ENCODE measurements at regions not wholly inside any gene's neighbourhood (a gene's known extent, or its start where the extent isn't known, plus 50 kb on each side); places are given as distances from the start of the nearest gene placed in this dataset.

DNA sequence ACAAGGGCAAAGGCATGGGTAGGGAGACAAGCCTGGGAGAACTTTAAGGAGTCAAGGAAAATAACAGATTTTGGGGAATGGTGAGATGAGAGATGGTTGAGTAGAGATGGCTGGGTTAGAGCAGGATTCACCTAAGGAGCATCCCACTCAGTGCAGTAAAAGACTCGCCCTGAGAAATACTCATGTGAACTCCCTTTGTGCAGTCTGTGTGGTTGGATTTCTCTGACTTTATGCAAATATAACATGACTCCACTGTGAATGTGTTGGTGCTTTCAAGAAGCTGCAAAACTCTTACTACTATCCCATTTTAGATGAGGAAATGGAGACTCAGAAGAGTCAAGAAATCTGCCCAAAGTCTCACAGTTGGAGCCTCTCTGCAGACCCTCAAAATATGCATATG is 129.8 kb upstream of the LIMCH1 start:
- TF ChIP-seq EZH2 (IDR thresholded peaks at IDR 0.05; ENCODE audit: insufficient read depth, poor library complexity, severe bottlenecking) (no peak), EZH2phosphoT487 (IDR thresholded peaks at IDR 0.05; ENCODE audit: insufficient read depth, low read depth) (no peak)
